MM.1S (cell line): ENCODE measurements at regions not wholly inside any gene's neighbourhood (a gene's known extent, or its start where the extent isn't known, plus 50 kb on each side); places are given as distances from the start of the nearest gene placed in this dataset.

Experiments used
- DNase-seq: peaks from one replicate; pipeline ENCODE4 v3.0.0-alpha.2; 2015
- H2AFZ ChIP-seq: fragments of 300-600 bp; sonication (generic); 2 replicates; pipeline ENCODE4 v1.6.0; 2016; ENCODE audit warnings: antibody characterized with exemption, low read length
- H3F3A ChIP-seq: fragments of 300-600 bp; sonication (generic); 2 replicates; pipeline ENCODE4 v1.6.1; 2016; ENCODE audit warnings: mild to moderate bottlenecking, antibody characterized with exemption, low read length, moderate library complexity, mixed read lengths; ENCODE audit not compliant: insufficient read depth
- H3K27ac ChIP-seq: fragments of 300-600 bp; sonication (generic); 2 replicates; pipeline ENCODE4 v1.5.1; 2016; ENCODE audit warnings: mild to moderate bottlenecking, low read length
- H3K27me3 ChIP-seq: fragments of 300-600 bp; sonication (generic); replicated peaks from 2 replicates; pipeline ENCODE4 v1.6.0; 2016; ENCODE audit warnings: low read length; ENCODE audit not compliant: insufficient read depth
- H3K36me3 ChIP-seq: fragments of 300-600 bp; sonication (generic); replicated peaks from 2 replicates; pipeline ENCODE4 v1.6.1; 2016; ENCODE audit warnings: mild to moderate bottlenecking, low read length, mixed read lengths; ENCODE audit not compliant: insufficient read depth
- H3K4me1 ChIP-seq: fragments of 300-600 bp; sonication (generic); 2 replicates; pipeline ENCODE4 v1.6.1; 2016; ENCODE audit warnings: low read length, mixed read lengths
- H3K4me2 ChIP-seq: fragments of 300-600 bp; sonication (generic); 2 replicates; pipeline ENCODE4 v1.6.0; 2016; ENCODE audit warnings: low read depth, low read length
- H3K4me3 ChIP-seq: fragments of 300-600 bp; sonication (generic); 2 replicates; pipeline ENCODE4 v1.5.1; 2016; ENCODE audit warnings: low read length, mixed read lengths
- H3K79me2 ChIP-seq: fragments of 300-600 bp; sonication (generic); 2 replicates; pipeline ENCODE4 v1.6.1; 2016; ENCODE audit warnings: mixed run types, low read length, mixed read lengths
- H3K9ac ChIP-seq: fragments of 300-600 bp; sonication (generic); 2 replicates; pipeline ENCODE4 v1.6.1; 2016; ENCODE audit warnings: low read length, mixed read lengths
- H3K9me2 ChIP-seq: fragments of 300-600 bp; sonication (generic); replicated peaks from 2 replicates; pipeline ENCODE4 v1.6.1; 2016; ENCODE audit warnings: mild to moderate bottlenecking, low read length, mixed read lengths; ENCODE audit not compliant: insufficient read depth
- H3K9me3 ChIP-seq: fragments of 300-600 bp; sonication (generic); replicated peaks from 2 replicates; pipeline ENCODE4 v1.6.1; 2016; ENCODE audit warnings: mild to moderate bottlenecking, low read length, mixed read lengths; ENCODE audit not compliant: insufficient read depth
- H4K20me1 ChIP-seq: fragments of 300-600 bp; sonication (generic); 2 replicates; pipeline ENCODE4 v1.6.1; 2016; ENCODE audit warnings: mild to moderate bottlenecking, low read length, moderate library complexity, mixed read lengths; ENCODE audit not compliant: insufficient read depth
- CTCF ChIP-seq: fragments of 300-600 bp; sonication (generic); IDR thresholded peaks from 2 replicates; pipeline ENCODE4 v1.5.1; 2016; ENCODE audit warnings: antibody characterized with exemption, low read length, mixed read lengths
- EZH2 ChIP-seq: fragments of 300-600 bp; sonication (generic); optimal IDR thresholded peaks from 2 replicates; pipeline ENCODE3; 2017; ENCODE audit warnings: low read depth, mild to moderate bottlenecking, antibody characterized with exemption, low read length, mixed read lengths
- EZH2phosphoT487 ChIP-seq: fragments of 300-600 bp; sonication (generic); IDR thresholded peaks from 2 replicates; pipeline ENCODE4 v1.6.1; 2018; ENCODE audit warnings: antibody characterized with exemption, low read length

GRCh38 chr16:27718201-27719105 is 168.5 kb downstream of the KATNIP start:
- Histone ChIP-seq H3K27ac (no peak overlapping the region), H3K4me3 (no peak overlapping the region), H3K9ac (no peak overlapping the region), H3K9me3 (no peaks in the 10 kb centered on the region), H3K79me2 (no peaks in the 10 kb centered on the region), H2AFZ (no peak overlapping the region), H3K4me1 (no peaks in the 10 kb centered on the region), H4K20me1 (no peaks in the 10 kb centered on the region), H3K27me3 (no peaks in the 10 kb centered on the region), H3F3A (no peaks in the 10 kb centered on the region), H3K9me2 (no peaks in the 10 kb centered on the region), H3K36me3 (no peaks in the 10 kb centered on the region), H3K4me2 (no peak overlapping the region)
- TF ChIP-seq EZH2phosphoT487 (no peak), CTCF (no peak), EZH2 (no peak)
- DNase-seq = no peak

GRCh38 chr16:27719106-27719445 is 169.1 kb downstream of the KATNIP start:
- H3K9me3 ChIP-seq = no peaks in the 10 kb centered on the region
- H2AFZ ChIP-seq = no peak overlapping the region
- no peaks in the 10 kb centered on the region for H3F3A ChIP-seq
- H4K20me1 ChIP-seq = no peaks in the 10 kb centered on the region
- TF ChIP-seq EZH2 (no peak), EZH2phosphoT487 (no peak), CTCF (no peak)
- no peak overlapping the region for H3K9ac ChIP-seq
- no peak overlapping the region for H3K4me2 ChIP-seq
- H3K9me2 ChIP-seq = no peaks in the 10 kb centered on the region
- no peak overlapping the region for H3K27ac ChIP-seq
- no peak for DNase-seq
- H3K4me3 ChIP-seq = no peak overlapping the region
- H3K36me3 ChIP-seq = no peaks in the 10 kb centered on the region
- no peaks in the 10 kb centered on the region for H3K79me2 ChIP-seq
- no peaks in the 10 kb centered on the region for H3K4me1 ChIP-seq
- H3K27me3 ChIP-seq = no peaks in the 10 kb centered on the region

GRCh38 chr16:27720731-27721530 is 171.0 kb downstream of the KATNIP start:
- H3K27ac ChIP-seq = no peak overlapping the region
- TF ChIP-seq CTCF (no peak), EZH2phosphoT487 (no peak), EZH2 (no peak)
- no peaks in the 10 kb centered on the region for H3K79me2 ChIP-seq
- no peaks in the 10 kb centered on the region for H3K27me3 ChIP-seq
- H4K20me1 ChIP-seq = no peaks in the 10 kb centered on the region
- no peak overlapping the region for H3K4me3 ChIP-seq
- no peak for DNase-seq
- no peaks in the 10 kb centered on the region for H3F3A ChIP-seq
- H3K4me1 ChIP-seq = no peaks in the 10 kb centered on the region
- no peaks in the 10 kb centered on the region for H3K9me2 ChIP-seq
- no peaks in the 10 kb centered on the region for H3K36me3 ChIP-seq
- no peaks in the 10 kb centered on the region for H3K9me3 ChIP-seq
- H3K9ac ChIP-seq = no peak overlapping the region
- no peak overlapping the region for H2AFZ ChIP-seq
- no peak overlapping the region for H3K4me2 ChIP-seq
